ENCODE measurements at regions not wholly inside any gene's neighbourhood (a gene's known extent, or its start where the extent isn't known, plus 50 kb on each side); places are given as distances from the start of the nearest gene placed in this dataset.

GRCh38 chr10:44776181-44776580 lies 135.0 kb upstream of the TMEM72 start:
- TF ChIP-seq CTCF (IDR thresholded peaks at IDR 0.05; ENCODE audit: extremely low read depth, low read depth, low read length), result no peak
- H2AFZ ChIP-seq (ENCODE audit: low read length), result no peak overlapping the region
- no peaks in the 10 kb centered on the region for H4K20me1 ChIP-seq (ENCODE audit: insufficient read depth, low read length)
- H3K27me3 ChIP-seq (ENCODE audit: insufficient read depth, low read length), result peaks cover 5% of the 10 kb centered on the region
- no peak overlapping the region for H3K27ac ChIP-seq (ENCODE audit: low read depth, low read length)
- no peaks in the 10 kb centered on the region for H3K9me3 ChIP-seq (ENCODE audit: low read depth, low read length)
- no peaks in the 10 kb centered on the region for H3K36me3 ChIP-seq (ENCODE audit: insufficient read depth, low read length)
- no peaks in the 10 kb centered on the region for H3K79me2 ChIP-seq (ENCODE audit: insufficient read depth, low read length)
- H3K4me2 ChIP-seq (ENCODE audit: insufficient read depth, low read length), result no peak overlapping the region
- DNase-seq (ENCODE audit: insufficient read length, low spot score, missing footprints), result no peak
- peaks cover 10% of the 10 kb centered on the region for H3K4me1 ChIP-seq (ENCODE audit: insufficient read depth, low read length)
- no peak overlapping the region for H3K4me3 ChIP-seq (ENCODE audit: insufficient read depth, low read length)

GRCh38 chr10:44779511-44779910 lies 131.6 kb upstream of the TMEM72 start:
- Histone ChIP-seq H4K20me1 (ENCODE audit: insufficient read depth, low read length) (no peaks in the 10 kb centered on the region), H3K4me3 (ENCODE audit: insufficient read depth, low read length) (no peak overlapping the region), H3K36me3 (ENCODE audit: insufficient read depth, low read length) (no peaks in the 10 kb centered on the region), H2AFZ (ENCODE audit: low read length) (no peak overlapping the region), H3K79me2 (ENCODE audit: insufficient read depth, low read length) (no peaks in the 10 kb centered on the region), H3K27ac (ENCODE audit: low read depth, low read length) (no peak overlapping the region), H3K27me3 (ENCODE audit: insufficient read depth, low read length) (peaks cover 5% of the 10 kb centered on the region), H3K9me3 (ENCODE audit: low read depth, low read length) (no peaks in the 10 kb centered on the region), H3K4me2 (ENCODE audit: insufficient read depth, low read length) (no peak overlapping the region), H3K4me1 (ENCODE audit: insufficient read depth, low read length) (peaks cover 10% of the 10 kb centered on the region)
- TF ChIP-seq CTCF (IDR thresholded peaks at IDR 0.05; ENCODE audit: extremely low read depth, low read depth, low read length), result no peak
- DNase-seq (ENCODE audit: insufficient read length, low spot score, missing footprints), result no peak

GRCh38 chr10:44780426-44780825 lies 130.7 kb upstream of the TMEM72 start:
- Histone ChIP-seq H3K4me1 (ENCODE audit: insufficient read depth, low read length) (peaks cover 1% of the 10 kb centered on the region), H2AFZ (ENCODE audit: low read length) (no peak overlapping the region), H3K9me3 (ENCODE audit: low read depth, low read length) (no peaks in the 10 kb centered on the region), H3K4me2 (ENCODE audit: insufficient read depth, low read length) (no peak overlapping the region), H4K20me1 (ENCODE audit: insufficient read depth, low read length) (no peaks in the 10 kb centered on the region), H3K36me3 (ENCODE audit: insufficient read depth, low read length) (no peaks in the 10 kb centered on the region), H3K27me3 (ENCODE audit: insufficient read depth, low read length) (peaks cover 5% of the 10 kb centered on the region), H3K79me2 (ENCODE audit: insufficient read depth, low read length) (no peaks in the 10 kb centered on the region), H3K4me3 (ENCODE audit: insufficient read depth, low read length) (no peak overlapping the region), H3K27ac (ENCODE audit: low read depth, low read length) (no peak overlapping the region)
- no peak for TF ChIP-seq CTCF (IDR thresholded peaks at IDR 0.05; ENCODE audit: extremely low read depth, low read depth, low read length)
- no peak for DNase-seq (ENCODE audit: insufficient read length, low spot score, missing footprints)

GRCh38 chr10:44781131-44781530 lies 130.0 kb upstream of the TMEM72 start:
- H3K9me3 ChIP-seq (ENCODE audit: low read depth, low read length), result no peaks in the 10 kb centered on the region
- TF ChIP-seq CTCF (IDR thresholded peaks at IDR 0.05; ENCODE audit: extremely low read depth, low read depth, low read length), result no peak
- no peaks in the 10 kb centered on the region for H3K36me3 ChIP-seq (ENCODE audit: insufficient read depth, low read length)
- H3K4me3 ChIP-seq (ENCODE audit: insufficient read depth, low read length), result no peak overlapping the region
- no peak overlapping the region for H2AFZ ChIP-seq (ENCODE audit: low read length)
- H3K4me2 ChIP-seq (ENCODE audit: insufficient read depth, low read length), result no peak overlapping the region
- H3K79me2 ChIP-seq (ENCODE audit: insufficient read depth, low read length), result no peaks in the 10 kb centered on the region
- no peak overlapping the region for H3K27ac ChIP-seq (ENCODE audit: low read depth, low read length)
- H3K4me1 ChIP-seq (ENCODE audit: insufficient read depth, low read length), result peaks cover 2% of the 10 kb centered on the region
- peaks cover 5% of the 10 kb centered on the region for H3K27me3 ChIP-seq (ENCODE audit: insufficient read depth, low read length)
- no peak for DNase-seq (ENCODE audit: insufficient read length, low spot score, missing footprints)
- no peaks in the 10 kb centered on the region for H4K20me1 ChIP-seq (ENCODE audit: insufficient read depth, low read length)
